HG02970 (cell line): ENCODE measurements at regions not wholly inside any gene's neighbourhood (a gene's known extent, or its start where the extent isn't known, plus 50 kb on each side); places are given as distances from the start of the nearest gene placed in this dataset.
"Not testable (repeated sequence)": the region's sequence is repeated elsewhere in the genome, so short reads cannot be mapped to it uniquely, and the experiment has no call there.

Experiments used
- ATAC-seq: cut with Tn5 transposase; IDR thresholded peaks from one replicate; pipeline ENCODE4 v1.9.1; 2021; ENCODE audit warnings: mild to moderate bottlenecking, moderate library complexity, moderate number of reproducible peaks; ENCODE audit not compliant: unreplicated experiment, low FRiP score

DNA sequence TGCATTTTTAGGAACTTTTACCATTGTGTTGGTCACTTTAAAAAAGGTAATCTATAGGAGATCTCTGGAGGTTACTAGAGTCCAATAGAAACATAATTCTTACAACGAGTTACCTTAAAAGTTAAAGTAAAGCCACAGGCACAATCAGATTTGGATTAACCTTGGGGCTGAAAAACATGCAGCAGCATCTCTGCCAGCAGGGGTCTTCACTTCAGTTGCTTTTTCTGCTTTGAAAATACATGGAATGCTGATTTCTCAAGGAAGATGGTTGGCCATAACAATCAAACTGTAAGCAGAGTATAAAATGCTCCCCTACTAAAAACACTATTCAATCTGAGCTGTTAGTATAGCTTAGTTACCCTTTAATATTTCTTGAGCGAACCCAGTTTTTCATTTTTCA, 1072.3 kb upstream of the PCDH10 start:
- ATAC-seq, result no peak

GRCh38 chr4:132085105-132085504, 1064.0 kb upstream of the PCDH10 start:
- no peak for ATAC-seq

DNA sequence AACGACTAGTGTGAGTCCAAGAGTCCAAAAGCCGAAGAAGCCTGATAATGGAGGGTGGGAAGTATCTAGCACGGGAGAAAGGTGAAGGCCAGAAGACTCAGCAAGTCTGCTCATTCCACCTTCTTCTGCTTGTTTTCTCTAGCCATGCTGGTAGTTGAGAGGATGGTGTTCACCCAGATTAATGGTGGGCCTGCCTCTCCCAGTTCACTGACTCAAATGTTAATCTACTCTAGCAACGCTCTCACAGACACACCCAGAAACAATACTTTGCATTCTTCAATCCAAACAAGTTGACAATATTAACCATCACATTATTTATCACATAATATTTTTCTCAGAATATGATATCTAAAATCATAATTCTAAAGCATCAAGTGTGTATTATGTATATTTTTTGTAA, 1055.1 kb upstream of the PCDH10 start:
- no peak for ATAC-seq

DNA sequence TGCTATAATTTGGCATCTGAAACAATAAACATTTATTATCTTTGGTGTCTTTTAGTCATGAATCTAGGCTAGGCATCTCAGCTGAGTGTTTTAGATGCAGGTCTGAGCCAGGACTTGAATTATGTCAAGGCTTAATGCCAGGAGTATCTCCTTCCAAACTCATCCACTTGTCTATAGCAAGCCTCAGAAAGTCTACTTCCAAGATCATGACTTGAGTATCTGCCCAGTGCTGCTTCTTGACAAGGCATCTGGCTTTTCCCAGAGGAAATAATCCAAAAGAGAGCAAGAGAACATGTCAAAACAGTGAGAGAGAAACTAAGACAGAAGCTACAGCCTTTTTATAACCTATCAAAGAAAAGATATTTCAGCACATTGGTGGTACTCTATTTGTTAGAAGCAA, 1052.1 kb upstream of the PCDH10 start:
- no peak for ATAC-seq

DNA sequence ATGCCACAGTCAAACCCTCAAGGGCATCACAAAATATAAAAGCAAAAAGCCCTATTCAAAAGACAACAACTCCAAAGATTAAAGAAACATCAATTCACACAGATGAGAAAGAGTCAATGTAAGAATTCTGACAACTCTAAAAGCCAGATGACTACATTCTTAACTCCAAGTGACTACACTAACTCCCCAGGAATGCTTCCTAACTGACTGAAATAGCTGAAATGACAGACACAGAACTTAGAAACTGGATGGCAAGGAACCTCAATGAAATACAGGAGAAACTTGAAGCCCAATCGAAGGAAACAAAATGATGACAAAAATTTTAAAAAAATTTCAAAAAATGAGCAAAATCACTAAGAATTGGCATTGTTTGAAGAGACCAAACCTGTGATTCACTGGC, 1047.6 kb upstream of the PCDH10 start:
- ATAC-seq, result no peak

GRCh38 chr4:132108784-132109183, 1040.3 kb upstream of the PCDH10 start:
- no peak for ATAC-seq

GRCh38 chr4:132114885-132115284, 1034.2 kb upstream of the PCDH10 start:
- no peak for ATAC-seq

GRCh38 chr4:132122741-132123140, 1026.4 kb upstream of the PCDH10 start:
- ATAC-seq, result not testable (repeated sequence)

- ATAC-seq, result peak; percentile 65
Measured at GRCh38 chr4:132123870-132124623, 1025.0 kb upstream of the PCDH10 start.

DNA sequence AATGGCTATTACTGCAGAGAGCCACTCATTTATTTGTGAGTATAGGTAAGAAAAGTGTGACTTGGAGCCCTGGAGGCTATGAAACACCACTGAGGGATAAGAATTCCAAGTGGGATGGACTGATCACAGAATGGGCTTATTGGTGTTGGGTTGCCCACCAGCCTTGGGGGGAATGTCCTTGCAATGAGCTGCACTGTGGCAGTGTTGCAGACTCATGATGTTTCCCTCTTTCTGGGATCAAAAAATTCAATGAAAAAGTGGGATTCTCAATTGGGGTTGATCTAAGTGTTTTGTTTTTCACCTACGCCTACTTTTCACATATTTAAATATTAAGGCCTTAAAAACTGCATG, 1024.5 kb upstream of the PCDH10 start:
- ATAC-seq, result no peak

GRCh38 chr4:132125131-132125530, 1024.0 kb upstream of the PCDH10 start:
- ATAC-seq, result no peak

DNA sequence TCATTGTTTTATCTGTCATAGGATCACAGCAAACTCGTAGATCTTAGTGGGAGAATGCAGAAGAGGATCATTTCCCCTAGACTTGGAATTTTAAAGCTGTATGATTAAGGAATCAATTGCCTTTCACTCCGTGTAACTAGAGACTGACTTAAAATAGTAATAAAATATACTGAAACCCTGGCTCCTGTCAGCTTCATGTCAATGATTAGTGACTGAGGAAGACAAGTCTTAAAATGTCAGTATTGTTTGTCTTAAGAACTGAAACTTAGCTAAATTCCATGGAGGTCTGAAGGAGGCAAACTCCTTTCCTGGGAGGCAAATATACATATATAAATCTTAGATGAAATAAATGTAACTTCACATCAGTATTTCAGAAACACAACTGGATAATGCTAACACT, 1016.7 kb upstream of the PCDH10 start:
- ATAC-seq, result no peak

- ATAC-seq, result no peak
Measured at GRCh38 chr4:132169660-132170059, 979.4 kb upstream of the PCDH10 start.

GRCh38 chr4:132180020-132180427, 969.1 kb upstream of the PCDH10 start:
- ATAC-seq, result no peak

DNA sequence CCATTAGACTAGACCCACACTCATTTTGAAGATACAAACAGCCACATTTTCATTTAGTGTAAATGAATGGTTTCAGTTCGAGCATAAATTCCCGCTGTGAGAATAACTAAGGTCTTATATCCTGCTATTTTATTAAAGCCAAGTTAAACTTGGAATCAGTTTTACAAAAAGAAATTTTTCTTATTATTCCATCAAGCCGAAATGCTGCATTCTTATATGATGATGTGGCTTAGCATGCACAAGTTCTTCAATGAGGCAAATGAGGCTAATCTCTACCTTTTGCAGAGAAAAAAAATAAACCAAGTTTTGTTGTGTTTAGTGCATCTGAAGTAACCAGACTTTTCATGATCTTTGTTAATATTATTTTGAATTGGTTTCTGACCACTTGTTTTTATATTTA, 953.9 kb upstream of the PCDH10 start:
- ATAC-seq, result no peak

DNA sequence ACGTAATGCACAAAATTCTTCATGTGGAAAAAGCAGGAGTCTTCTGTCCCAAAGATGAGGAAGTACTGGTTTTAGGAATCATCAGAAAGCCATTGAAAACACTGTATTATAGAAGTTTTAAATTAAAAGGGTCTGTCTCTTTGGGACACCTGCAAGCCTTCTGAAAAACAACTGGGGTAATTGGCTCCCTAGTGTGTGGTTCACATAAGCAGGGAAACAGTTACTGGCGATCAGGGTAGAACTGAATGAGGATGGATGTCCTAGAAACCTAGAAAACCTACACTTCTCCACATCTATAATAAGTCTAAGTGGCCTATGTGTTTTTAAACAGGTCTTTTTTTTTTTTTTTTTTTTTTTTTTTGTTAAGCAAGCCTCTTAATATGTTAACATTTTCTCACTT, 945.5 kb upstream of the PCDH10 start:
- ATAC-seq, result no peak

- no peak for ATAC-seq
Measured at GRCh38 chr4:132214519-132214918, 934.6 kb upstream of the PCDH10 start.

DNA sequence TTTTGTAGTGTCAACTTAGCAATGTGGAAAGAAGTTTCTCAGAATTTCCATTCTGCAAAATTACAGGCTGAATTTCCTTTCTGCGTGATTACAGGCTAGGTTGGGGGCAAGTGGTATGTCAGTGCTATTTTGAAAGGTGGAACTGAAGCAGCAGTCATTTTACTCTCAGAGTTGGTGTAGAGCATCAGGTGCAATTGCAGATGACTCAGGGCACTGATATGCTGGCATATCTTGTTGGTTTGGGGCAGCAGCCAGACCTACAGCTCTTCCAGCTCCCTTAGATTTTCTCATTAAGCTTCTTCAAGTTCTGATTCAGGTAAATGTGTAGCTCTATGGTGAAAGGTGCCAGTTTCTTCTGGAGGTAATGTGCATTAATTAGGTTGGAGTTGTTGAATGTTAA, 930.7 kb upstream of the PCDH10 start:
- no peak for ATAC-seq

- no peak for ATAC-seq
Measured at GRCh38 chr4:132227151-132227856, 921.8 kb upstream of the PCDH10 start.

GRCh38 chr4:132227857-132228165, 921.3 kb upstream of the PCDH10 start:
- not testable (repeated sequence) for ATAC-seq

- no peak for ATAC-seq
Measured at GRCh38 chr4:132228676-132229075, 920.4 kb upstream of the PCDH10 start.

DNA sequence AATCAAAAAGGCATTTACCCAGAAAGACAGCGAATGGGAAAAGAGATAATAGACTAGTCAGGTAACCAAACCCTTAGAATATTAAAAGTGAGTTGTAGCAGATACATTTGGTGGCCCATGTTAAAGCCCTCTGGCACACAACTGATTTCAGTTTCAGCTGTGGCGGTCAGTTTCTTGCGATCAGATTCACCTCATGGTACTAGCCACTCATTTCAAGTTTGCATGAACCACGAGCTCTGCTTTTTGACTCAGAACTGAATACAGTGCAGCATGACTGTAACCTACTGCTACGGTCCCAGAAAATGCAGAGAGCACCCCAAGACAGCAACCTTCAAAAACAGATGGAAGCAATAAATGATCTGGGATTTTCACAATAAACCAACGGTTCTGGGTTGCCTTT, 919.1 kb upstream of the PCDH10 start:
- no peak for ATAC-seq
